Breast epithelium (tissue), 3 donors: ENCODE measurements at regions not wholly inside any gene's neighbourhood (a gene's known extent, or its start where the extent isn't known, plus 50 kb on each side); places are given as distances from the start of the nearest gene placed in this dataset.

Experiments
- CTCF ChIP-seq, 3 donors: fragments of 450-650 bp; IDR thresholded peaks; one replicate each; pipeline ENCODE4 v1.5.1; 2016 to 2017; ENCODE audit warnings: antibody characterized with exemption in 3 of 3, mild to moderate bottlenecking in 3 of 3, moderate library complexity in 3 of 3
- POLR2A ChIP-seq: fragments of 450-650 bp; IDR thresholded peaks from one replicate; pipeline ENCODE4 v1.6.1; 2016; ENCODE audit warnings: antibody characterized with exemption, mild to moderate bottlenecking, moderate library complexity

- TF ChIP-seq CTCF (IDR thresholded peaks at IDR 0.05) (no peak), POLR2A (no peak)
These were observed 326.8 kb upstream of the DLGAP1 start for GRCh38 chr18:4781873-4782272.
